Astrocyte (in vitro differentiated cells and primary cell): ENCODE measurements at regions not wholly inside any gene's neighbourhood (a gene's known extent, or its start where the extent isn't known, plus 50 kb on each side); places are given as distances from the start of the nearest gene placed in this dataset.

Experiments
- DNase-seq: peaks from one replicate; pipeline ENCODE4 v3.0.0-alpha.2; 2010; ENCODE audit warnings: low read depth
- FAIRE-seq: peaks from 2 replicates; lab custom pipeline; 2011; peaks lifted over from hg19 to GRCh38; lab: Jason Lieb, UNC
- H2AFZ ChIP-seq: 2 replicates; pipeline ENCODE4 v1.6.0; 2012; ENCODE audit warnings: low read depth, low read length, inconsistent platforms
- H3K27ac ChIP-seq: 2 replicates; pipeline ENCODE4 v1.5.1; 2011; ENCODE audit warnings: low read depth, low read length, inconsistent platforms
- H3K27me3 ChIP-seq: 2 replicates; pipeline ENCODE4 v1.6.0; 2011; ENCODE audit warnings: low read length, inconsistent platforms; ENCODE audit not compliant: insufficient read depth
- H3K36me3 ChIP-seq: 2 replicates; pipeline ENCODE4 v1.5.1; 2011; ENCODE audit warnings: low read length, inconsistent platforms; ENCODE audit not compliant: insufficient read depth
- H3K4me1 ChIP-seq: 2 replicates; pipeline ENCODE4 v1.5.1; 2011; ENCODE audit warnings: low read length, inconsistent platforms; ENCODE audit not compliant: insufficient read depth
- H3K4me2 ChIP-seq: 2 replicates; pipeline ENCODE4 v1.6.0; 2012; ENCODE audit warnings: low read length, inconsistent platforms
- H3K4me3 ChIP-seq: 2 replicates; pipeline ENCODE4 v1.5.1; 2011; ENCODE audit warnings: low read depth, mild to moderate bottlenecking, low read length, inconsistent platforms; ENCODE audit not compliant: insufficient read depth
- H3K79me2 ChIP-seq: 2 replicates; pipeline ENCODE4 v1.6.0; 2012; ENCODE audit warnings: mild to moderate bottlenecking, low read length, inconsistent platforms; ENCODE audit not compliant: insufficient read depth
- H3K9ac ChIP-seq: 2 replicates; pipeline ENCODE4 v1.6.0; 2012; ENCODE audit warnings: mild to moderate bottlenecking, low read length, inconsistent platforms
- H3K9me3 ChIP-seq: 2 replicates; pipeline ENCODE4 v1.5.1; 2012; ENCODE audit warnings: low read depth, mild to moderate bottlenecking, low read length, inconsistent platforms; ENCODE audit not compliant: insufficient read depth
- H4K20me1 ChIP-seq: 2 replicates; pipeline ENCODE4 v1.6.0; 2012; ENCODE audit warnings: low read length, inconsistent platforms; ENCODE audit not compliant: insufficient read depth
- H3K27ac Mint-ChIP-seq: one replicate; pipeline ENCODE4 v1.8.0; 2021; ENCODE audit warnings: mild to moderate bottlenecking, mixed read lengths; ENCODE audit not compliant: unreplicated experiment
- H3K27me3 Mint-ChIP-seq: one replicate; pipeline ENCODE4 v1.8.0; 2021; ENCODE audit warnings: low read depth, mixed read lengths; ENCODE audit not compliant: unreplicated experiment
- H3K36me3 Mint-ChIP-seq: one replicate; pipeline ENCODE4 v1.8.0; 2021; ENCODE audit warnings: low read depth, mixed read lengths; ENCODE audit not compliant: unreplicated experiment
- H3K4me1 Mint-ChIP-seq: one replicate; pipeline ENCODE4 v1.8.0; 2021; ENCODE audit warnings: low read depth, mixed read lengths; ENCODE audit not compliant: unreplicated experiment
- H3K4me3 Mint-ChIP-seq: one replicate; pipeline ENCODE4 v1.8.0; 2021; ENCODE audit warnings: mild to moderate bottlenecking, moderate library complexity, mixed read lengths; ENCODE audit not compliant: unreplicated experiment
- H3K9me3 Mint-ChIP-seq: one replicate; pipeline ENCODE4 v1.8.0; 2021; ENCODE audit warnings: mild to moderate bottlenecking, mixed read lengths; ENCODE audit not compliant: unreplicated experiment
- EZH2 ChIP-seq: IDR thresholded peaks from 2 replicates; pipeline ENCODE4 v1.6.1; 2012; ENCODE audit warnings: mild to moderate bottlenecking, low read length, inconsistent platforms; ENCODE audit not compliant: insufficient read depth
- TF ChIP-seq, protein P1 (sequence below): IDR thresholded peaks from 2 replicates; pipeline ENCODE4 v1.5.1; 2011; ENCODE audit warnings: low read depth, mild to moderate bottlenecking, inconsistent platforms, low read length, moderate library complexity; ENCODE audit not compliant: insufficient read depth

DNA sequence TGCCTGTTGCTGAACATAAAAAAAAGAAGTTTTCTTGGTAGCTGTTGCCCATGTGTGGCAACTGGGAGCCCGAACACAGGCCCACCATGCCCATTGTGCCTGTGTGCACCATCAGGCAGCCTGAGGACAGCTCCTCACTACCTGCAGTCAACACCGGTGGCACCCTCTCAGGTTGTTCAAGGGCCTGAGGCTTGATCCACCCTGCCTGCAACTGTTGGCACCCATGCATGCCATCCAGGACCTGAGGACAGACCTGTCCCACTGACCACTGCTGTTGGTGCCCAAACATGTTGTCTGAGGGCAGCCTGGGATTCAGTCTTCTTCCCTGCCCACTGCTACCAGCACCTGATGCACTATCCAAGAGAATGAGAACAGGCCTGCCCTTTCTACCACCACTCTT is 661.1 kb upstream of the ZNF804A start:
- H3K27ac Mint-ChIP-seq = no peak overlapping the region
- H3K27ac ChIP-seq = no peak overlapping the region
- H3K9me3 Mint-ChIP-seq = peaks cover 2% of the 10 kb centered on the region
- H4K20me1 ChIP-seq = no peaks in the 10 kb centered on the region
- H3K36me3 ChIP-seq = no peaks in the 10 kb centered on the region
- no peak for DNase-seq
- H3K9ac ChIP-seq = no peak overlapping the region
- no peak overlapping the region for H3K4me3 Mint-ChIP-seq
- H3K4me1 Mint-ChIP-seq = no peaks in the 10 kb centered on the region
- H2AFZ ChIP-seq = no peak overlapping the region
- FAIRE-seq = no peak
- H3K9me3 ChIP-seq = no peaks in the 10 kb centered on the region
- H3K4me3 ChIP-seq = no peak overlapping the region
- H3K4me1 ChIP-seq = no peaks in the 10 kb centered on the region
- no peaks in the 10 kb centered on the region for H3K27me3 Mint-ChIP-seq
- no peaks in the 10 kb centered on the region for H3K27me3 ChIP-seq
- H3K36me3 Mint-ChIP-seq = no peaks in the 10 kb centered on the region
- TF ChIP-seq, protein P1, sequence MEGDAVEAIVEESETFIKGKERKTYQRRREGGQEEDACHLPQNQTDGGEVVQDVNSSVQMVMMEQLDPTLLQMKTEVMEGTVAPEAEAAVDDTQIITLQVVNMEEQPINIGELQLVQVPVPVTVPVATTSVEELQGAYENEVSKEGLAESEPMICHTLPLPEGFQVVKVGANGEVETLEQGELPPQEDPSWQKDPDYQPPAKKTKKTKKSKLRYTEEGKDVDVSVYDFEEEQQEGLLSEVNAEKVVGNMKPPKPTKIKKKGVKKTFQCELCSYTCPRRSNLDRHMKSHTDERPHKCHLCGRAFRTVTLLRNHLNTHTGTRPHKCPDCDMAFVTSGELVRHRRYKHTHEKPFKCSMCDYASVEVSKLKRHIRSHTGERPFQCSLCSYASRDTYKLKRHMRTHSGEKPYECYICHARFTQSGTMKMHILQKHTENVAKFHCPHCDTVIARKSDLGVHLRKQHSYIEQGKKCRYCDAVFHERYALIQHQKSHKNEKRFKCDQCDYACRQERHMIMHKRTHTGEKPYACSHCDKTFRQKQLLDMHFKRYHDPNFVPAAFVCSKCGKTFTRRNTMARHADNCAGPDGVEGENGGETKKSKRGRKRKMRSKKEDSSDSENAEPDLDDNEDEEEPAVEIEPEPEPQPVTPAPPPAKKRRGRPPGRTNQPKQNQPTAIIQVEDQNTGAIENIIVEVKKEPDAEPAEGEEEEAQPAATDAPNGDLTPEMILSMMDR = no peak
- no peak for TF ChIP-seq EZH2
- H3K79me2 ChIP-seq = no peaks in the 10 kb centered on the region
- H3K4me2 ChIP-seq = no peak overlapping the region

DNA sequence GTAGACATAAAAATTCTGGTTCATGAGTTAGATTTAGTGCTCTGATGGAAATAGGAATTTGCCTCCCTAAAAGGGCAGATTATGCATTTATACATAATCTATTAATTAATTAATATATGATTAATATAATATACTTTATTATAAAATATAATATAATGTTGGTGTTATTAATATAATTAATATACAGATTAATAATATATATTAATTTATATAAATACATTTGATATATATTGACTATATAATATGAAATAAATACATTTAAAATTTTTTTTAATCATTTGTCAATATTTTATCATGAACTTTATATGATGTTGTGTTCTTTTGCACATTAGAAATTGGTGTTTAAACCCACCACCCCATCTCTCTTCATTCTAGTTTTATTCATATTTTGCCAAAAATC is 652.1 kb upstream of the ZNF804A start:
- Histone ChIP-seq H4K20me1 (no peaks in the 10 kb centered on the region), H3K4me2 (no peak overlapping the region)
- no peak for FAIRE-seq

DNA sequence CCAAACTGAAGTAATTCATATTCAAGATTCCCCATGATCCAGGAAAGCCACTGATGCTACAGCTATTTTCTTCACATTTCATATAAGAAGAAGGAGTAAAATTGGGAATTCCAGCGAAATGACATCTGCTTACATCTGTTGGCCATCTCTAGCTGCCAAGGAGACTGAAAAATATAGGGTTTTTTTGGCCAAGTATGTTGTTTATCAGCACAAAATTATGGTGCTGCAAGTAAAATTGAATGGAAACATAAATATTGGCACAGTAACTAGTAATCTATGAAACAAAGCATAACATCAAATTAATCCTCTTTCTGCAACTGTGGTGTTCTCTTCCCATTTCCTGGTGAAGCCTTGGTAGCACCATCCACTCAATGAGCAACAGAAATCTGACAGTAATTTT is 649.5 kb upstream of the ZNF804A start:
- Mint-ChIP-seq H3K36me3 (no peaks in the 10 kb centered on the region), H3K4me1 (no peaks in the 10 kb centered on the region), H3K27ac (no peak overlapping the region), H3K27me3 (no peaks in the 10 kb centered on the region), H3K4me3 (no peak overlapping the region), H3K9me3 (peaks cover 2% of the 10 kb centered on the region)
- H3K27ac ChIP-seq = no peak overlapping the region
- no peak overlapping the region for H3K9ac ChIP-seq
- FAIRE-seq (no peak), DNase-seq (no peak)
- H3K4me2 ChIP-seq = no peak overlapping the region
- H2AFZ ChIP-seq = no peak overlapping the region
- H3K4me1 ChIP-seq = no peaks in the 10 kb centered on the region
- H3K9me3 ChIP-seq = no peaks in the 10 kb centered on the region
- no peak overlapping the region for H3K4me3 ChIP-seq
- no peaks in the 10 kb centered on the region for H4K20me1 ChIP-seq
- H3K27me3 ChIP-seq = no peaks in the 10 kb centered on the region
- H3K79me2 ChIP-seq = no peaks in the 10 kb centered on the region
- no peaks in the 10 kb centered on the region for H3K36me3 ChIP-seq
- no peak for TF ChIP-seq EZH2
- TF ChIP-seq, protein P1 = no peak

More for the DNA sequence above, 652.1 kb upstream of the ZNF804A start:
- no peak overlapping the region for H3K27ac Mint-ChIP-seq
- Histone ChIP-seq H3K9ac (no peak overlapping the region), H2AFZ (no peak overlapping the region), H3K4me1 (no peaks in the 10 kb centered on the region), H3K27me3 (no peaks in the 10 kb centered on the region), H3K4me3 (no peak overlapping the region), H3K27ac (no peak overlapping the region), H3K36me3 (no peaks in the 10 kb centered on the region), H3K9me3 (no peaks in the 10 kb centered on the region), H3K79me2 (no peaks in the 10 kb centered on the region)
- H3K4me3 Mint-ChIP-seq = no peak overlapping the region
- H3K4me1 Mint-ChIP-seq = no peaks in the 10 kb centered on the region
- TF ChIP-seq EZH2 = no peak
- TF ChIP-seq, protein P1 = no peak
- no peaks in the 10 kb centered on the region for H3K36me3 Mint-ChIP-seq
- H3K27me3 Mint-ChIP-seq = no peaks in the 10 kb centered on the region
- peaks cover 2% of the 10 kb centered on the region for H3K9me3 Mint-ChIP-seq
- DNase-seq = no peak
